Smooth muscle cell (in vitro differentiated cells): ENCODE measurements at regions not wholly inside any gene's neighbourhood (a gene's known extent, or its start where the extent isn't known, plus 50 kb on each side); places are given as distances from the start of the nearest gene placed in this dataset.

Experiments
- DNase-seq: peaks from one replicate; lab custom pipeline; 2025; ENCODE audit not compliant: unreplicated experiment; lab: John Stamatoyannopoulos, UW
- H2AFZ ChIP-seq: fragments of 200-600 bp; sonication (generic); 2 replicates; pipeline ENCODE4 v1.6.0; 2016; ENCODE audit warnings: antibody characterized with exemption, low read depth, mild to moderate bottlenecking
- H3F3A ChIP-seq: fragments of 200-600 bp; sonication (generic); 2 replicates; pipeline ENCODE4 v1.6.0; 2017; ENCODE audit warnings: antibody characterized with exemption, low read depth
- H3K27ac ChIP-seq: fragments of 200-600 bp; sonication (generic); 2 replicates; pipeline ENCODE4 v1.5.1; 2016; ENCODE audit warnings: low read depth, mild to moderate bottlenecking
- H3K27me3 ChIP-seq: fragments of 200-600 bp; sonication (generic); 2 replicates; pipeline ENCODE4 v1.6.1; 2016; ENCODE audit warnings: low read depth, mild to moderate bottlenecking
- H3K36me3 ChIP-seq: fragments of 200-600 bp; sonication (generic); 2 replicates; pipeline ENCODE4 v1.5.1; 2016; ENCODE audit warnings: low read depth
- H3K4me1 ChIP-seq: fragments of 200-600 bp; sonication (generic); 2 replicates; pipeline ENCODE4 v1.5.1; 2016; ENCODE audit warnings: low read depth
- H3K4me2 ChIP-seq: fragments of 200-600 bp; sonication (generic); 2 replicates; pipeline ENCODE4 v1.6.0; 2016; ENCODE audit warnings: mild to moderate bottlenecking
- H3K4me3 ChIP-seq: fragments of 200-600 bp; sonication (generic); 2 replicates; pipeline ENCODE4 v1.5.1; 2016; ENCODE audit warnings: mild to moderate bottlenecking
- H3K79me2 ChIP-seq: fragments of 200-600 bp; sonication (generic); 2 replicates; pipeline ENCODE4 v1.6.0; 2016; ENCODE audit warnings: low read depth, mild to moderate bottlenecking
- H3K9ac ChIP-seq: fragments of 200-600 bp; sonication (generic); 2 replicates; pipeline ENCODE4 v1.6.0; 2016; ENCODE audit warnings: low read depth
- H3K9me3 ChIP-seq: fragments of 200-600 bp; sonication (generic); replicated peaks from 2 replicates; pipeline ENCODE4 v1.5.1; 2016; ENCODE audit warnings: low read depth
- H4K20me1 ChIP-seq: fragments of 200-600 bp; sonication (generic); 2 replicates; pipeline ENCODE4 v1.6.0; 2016; ENCODE audit warnings: low read depth
- WGBS: methylation state at CpG from one replicate; pipeline ENCODE4 v1.1.7; 2016; ENCODE audit warnings: low lambda C conversion rate; 5-methylcytosine and 5-hydroxymethylcytosine counted together
- TF ChIP-seq, protein P1 (sequence below): fragments of 200-600 bp; sonication (generic); IDR thresholded peaks from 2 replicates; pipeline ENCODE4 v1.5.1; 2017; ENCODE audit warnings: borderline replicate concordance, mild to moderate bottlenecking, antibody characterized with exemption; ENCODE audit not compliant: insufficient read depth, poor library complexity, severe bottlenecking

DNA sequence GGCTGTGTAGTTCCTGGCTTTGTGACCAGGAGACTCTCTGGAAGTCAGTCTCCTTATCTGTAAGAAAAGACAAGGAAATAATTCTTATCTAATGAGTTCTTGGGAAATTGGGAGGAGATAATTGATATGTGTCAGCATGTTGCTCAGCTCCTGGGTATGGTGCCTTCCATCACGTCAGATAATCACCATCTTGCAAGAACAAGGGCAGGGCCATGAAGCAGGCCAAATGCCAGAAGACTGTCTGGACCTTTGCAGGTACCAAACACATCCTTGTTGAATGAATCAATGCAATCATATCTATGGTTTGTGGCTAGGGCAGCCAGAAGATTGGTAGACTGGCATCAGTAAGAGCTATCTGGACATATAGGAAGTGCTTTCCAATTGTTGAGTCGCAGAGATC is 473.5 kb downstream of the TNS1 start:
- no peaks in the 10 kb centered on the region for H3K4me1 ChIP-seq
- no peak overlapping the region for H2AFZ ChIP-seq
- no peaks in the 10 kb centered on the region for H3K36me3 ChIP-seq
- no peaks in the 10 kb centered on the region for H3K79me2 ChIP-seq
- no peaks in the 10 kb centered on the region for H3F3A ChIP-seq
- TF ChIP-seq, protein P1, sequence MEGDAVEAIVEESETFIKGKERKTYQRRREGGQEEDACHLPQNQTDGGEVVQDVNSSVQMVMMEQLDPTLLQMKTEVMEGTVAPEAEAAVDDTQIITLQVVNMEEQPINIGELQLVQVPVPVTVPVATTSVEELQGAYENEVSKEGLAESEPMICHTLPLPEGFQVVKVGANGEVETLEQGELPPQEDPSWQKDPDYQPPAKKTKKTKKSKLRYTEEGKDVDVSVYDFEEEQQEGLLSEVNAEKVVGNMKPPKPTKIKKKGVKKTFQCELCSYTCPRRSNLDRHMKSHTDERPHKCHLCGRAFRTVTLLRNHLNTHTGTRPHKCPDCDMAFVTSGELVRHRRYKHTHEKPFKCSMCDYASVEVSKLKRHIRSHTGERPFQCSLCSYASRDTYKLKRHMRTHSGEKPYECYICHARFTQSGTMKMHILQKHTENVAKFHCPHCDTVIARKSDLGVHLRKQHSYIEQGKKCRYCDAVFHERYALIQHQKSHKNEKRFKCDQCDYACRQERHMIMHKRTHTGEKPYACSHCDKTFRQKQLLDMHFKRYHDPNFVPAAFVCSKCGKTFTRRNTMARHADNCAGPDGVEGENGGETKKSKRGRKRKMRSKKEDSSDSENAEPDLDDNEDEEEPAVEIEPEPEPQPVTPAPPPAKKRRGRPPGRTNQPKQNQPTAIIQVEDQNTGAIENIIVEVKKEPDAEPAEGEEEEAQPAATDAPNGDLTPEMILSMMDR, result no peak
- no peaks in the 10 kb centered on the region for H3K9me3 ChIP-seq
- DNase-seq, result no peak
- H3K27ac ChIP-seq, result no peak overlapping the region
- no peak overlapping the region for H3K9ac ChIP-seq
- H3K27me3 ChIP-seq, result no peaks in the 10 kb centered on the region
- H4K20me1 ChIP-seq, result no peaks in the 10 kb centered on the region
- WGBS, result 84% methylated on average over 2 of the region's 2 CpGs
- no peak overlapping the region for H3K4me3 ChIP-seq
- no peak overlapping the region for H3K4me2 ChIP-seq

DNA sequence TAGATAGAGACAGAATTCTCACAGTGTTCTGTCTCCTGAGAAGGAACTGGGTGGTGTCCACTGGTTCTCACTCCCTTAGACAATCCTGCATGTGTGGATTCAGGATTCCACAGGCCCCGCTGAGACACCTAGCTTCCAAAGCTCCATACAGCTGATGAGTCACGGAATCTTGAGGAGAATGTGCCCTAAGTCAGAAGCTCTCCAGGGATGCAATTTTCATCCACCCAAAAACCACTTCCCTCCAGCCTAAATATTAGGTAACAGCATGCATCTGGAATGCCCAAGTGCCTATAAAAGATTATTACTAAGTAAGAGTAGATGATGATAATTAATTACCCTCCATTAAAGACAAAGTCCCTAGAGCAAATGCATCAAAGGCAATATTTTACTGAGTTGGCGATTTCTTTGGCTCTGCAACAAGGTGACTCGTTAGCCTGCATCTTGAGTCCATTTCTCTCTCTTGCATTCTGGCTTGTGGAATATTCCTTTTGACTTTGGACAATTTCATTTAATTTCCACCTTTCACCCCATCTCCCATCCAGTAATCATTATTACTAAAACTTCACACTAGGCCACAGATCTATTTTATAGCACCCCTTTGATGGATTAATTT is 475.1 kb downstream of the TNS1 start:
- no peak overlapping the region for H3K4me2 ChIP-seq
- no peak overlapping the region for H3K9ac ChIP-seq
- no peaks in the 10 kb centered on the region for H3K27me3 ChIP-seq
- H3K27ac ChIP-seq, result no peak overlapping the region
- H3K4me3 ChIP-seq, result no peak overlapping the region
- no peaks in the 10 kb centered on the region for H3F3A ChIP-seq
- 77% methylated on average over 4 of the region's 4 CpGs for WGBS
- no peaks in the 10 kb centered on the region for H3K9me3 ChIP-seq
- no peaks in the 10 kb centered on the region for H4K20me1 ChIP-seq
- no peaks in the 10 kb centered on the region for H3K4me1 ChIP-seq
- no peak for DNase-seq
- no peaks in the 10 kb centered on the region for H3K36me3 ChIP-seq
- no peak overlapping the region for H2AFZ ChIP-seq
- no peaks in the 10 kb centered on the region for H3K79me2 ChIP-seq
- TF ChIP-seq, protein P1, result no peak

DNA sequence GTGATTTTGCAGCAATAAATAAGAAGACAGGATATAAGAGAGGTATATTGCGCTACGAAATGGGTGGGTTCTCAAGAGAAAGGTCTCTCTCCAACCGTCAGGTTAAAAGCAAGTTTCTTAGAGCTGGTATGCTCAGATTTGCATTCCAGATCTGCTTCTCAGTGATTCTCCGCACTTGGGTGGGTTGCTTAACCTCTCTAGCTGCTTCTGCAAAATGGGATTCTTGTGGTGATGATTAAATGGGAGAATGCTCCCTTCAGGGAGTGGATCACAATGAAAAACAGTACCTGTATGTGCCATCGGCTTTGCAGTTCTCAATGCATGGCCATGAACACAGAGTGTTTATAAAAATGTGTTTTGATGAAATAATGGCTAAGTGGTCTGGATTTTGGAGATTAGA is 477.7 kb downstream of the TNS1 start:
- TF ChIP-seq, protein P1, result no peak
- H3K36me3 ChIP-seq, result no peaks in the 10 kb centered on the region
- H3K4me1 ChIP-seq, result no peaks in the 10 kb centered on the region
- no peaks in the 10 kb centered on the region for H3K27me3 ChIP-seq
- no peak overlapping the region for H3K27ac ChIP-seq
- H3K4me3 ChIP-seq, result no peak overlapping the region
- no peaks in the 10 kb centered on the region for H3K79me2 ChIP-seq
- H4K20me1 ChIP-seq, result no peaks in the 10 kb centered on the region
- H3K9me3 ChIP-seq, result no peaks in the 10 kb centered on the region
- no peak overlapping the region for H3K9ac ChIP-seq
- no peak for DNase-seq
- H3K4me2 ChIP-seq, result no peak overlapping the region
- no peak overlapping the region for H2AFZ ChIP-seq
- WGBS, result 89% methylated on average over 5 of the region's 5 CpGs
- no peaks in the 10 kb centered on the region for H3F3A ChIP-seq

DNA sequence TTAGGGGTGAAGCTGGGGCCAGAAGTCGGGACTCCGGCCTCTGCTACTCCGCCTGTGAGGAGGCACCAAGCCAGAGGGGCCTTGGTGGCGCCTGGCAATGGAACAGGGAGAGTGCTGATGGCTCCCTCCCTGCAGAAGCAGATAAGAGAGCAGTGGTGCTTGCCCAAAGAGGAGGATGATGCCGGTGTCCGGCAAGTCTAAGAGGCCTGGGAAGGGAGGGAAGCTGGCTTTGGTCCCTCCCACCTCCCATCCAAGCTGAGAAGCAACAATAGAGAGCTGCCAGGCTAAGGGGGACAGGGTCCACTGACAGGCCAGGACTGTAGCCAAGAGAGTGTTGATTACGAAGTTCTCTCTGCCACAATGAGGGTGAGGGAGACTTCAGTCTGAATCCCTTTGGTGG is 479.5 kb downstream of the TNS1 start:
- TF ChIP-seq, protein P1, result no peak
- Histone ChIP-seq H3K9me3 (no peaks in the 10 kb centered on the region), H4K20me1 (no peaks in the 10 kb centered on the region), H2AFZ (no peak overlapping the region), H3K9ac (no peak overlapping the region), H3K4me2 (no peak overlapping the region), H3K79me2 (no peaks in the 10 kb centered on the region), H3K27me3 (no peaks in the 10 kb centered on the region), H3K36me3 (no peaks in the 10 kb centered on the region), H3F3A (no peaks in the 10 kb centered on the region), H3K4me3 (no peak overlapping the region), H3K4me1 (no peaks in the 10 kb centered on the region), H3K27ac (no peak overlapping the region)
- WGBS, result 90% methylated on average over 7 of the region's 7 CpGs
- DNase-seq, result no peak
